ENCODE measurements at regions not wholly inside any gene's neighbourhood (a gene's known extent, or its start where the extent isn't known, plus 50 kb on each side); places are given as distances from the start of the nearest gene placed in this dataset.

DNA sequence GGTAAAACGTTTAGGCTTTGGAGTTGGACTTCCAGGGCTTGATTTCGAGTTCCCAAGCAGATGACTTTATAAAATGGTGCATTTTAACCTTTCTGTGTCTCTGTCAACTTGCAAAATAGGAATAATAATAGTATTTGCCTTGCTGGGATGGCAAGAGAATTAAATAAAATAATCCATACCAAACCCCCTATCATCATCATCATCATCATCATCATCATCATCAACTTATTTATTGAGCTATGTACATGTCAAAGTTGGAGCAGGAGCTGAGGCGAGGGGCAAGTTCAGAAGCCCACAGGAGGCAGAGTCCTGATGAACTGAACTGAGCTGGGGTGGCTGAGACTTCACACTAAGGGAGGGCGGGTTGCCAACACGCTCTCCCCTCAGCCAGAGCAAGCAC, 51.7 kb upstream of the KCNMA1 start:
- TF ChIP-seq EP300 (IDR thresholded peaks at IDR 0.05) = no peak
- no peak for TF ChIP-seq POLR2A (IDR thresholded peaks at IDR 0.05)
- TF ChIP-seq, protein P1, sequence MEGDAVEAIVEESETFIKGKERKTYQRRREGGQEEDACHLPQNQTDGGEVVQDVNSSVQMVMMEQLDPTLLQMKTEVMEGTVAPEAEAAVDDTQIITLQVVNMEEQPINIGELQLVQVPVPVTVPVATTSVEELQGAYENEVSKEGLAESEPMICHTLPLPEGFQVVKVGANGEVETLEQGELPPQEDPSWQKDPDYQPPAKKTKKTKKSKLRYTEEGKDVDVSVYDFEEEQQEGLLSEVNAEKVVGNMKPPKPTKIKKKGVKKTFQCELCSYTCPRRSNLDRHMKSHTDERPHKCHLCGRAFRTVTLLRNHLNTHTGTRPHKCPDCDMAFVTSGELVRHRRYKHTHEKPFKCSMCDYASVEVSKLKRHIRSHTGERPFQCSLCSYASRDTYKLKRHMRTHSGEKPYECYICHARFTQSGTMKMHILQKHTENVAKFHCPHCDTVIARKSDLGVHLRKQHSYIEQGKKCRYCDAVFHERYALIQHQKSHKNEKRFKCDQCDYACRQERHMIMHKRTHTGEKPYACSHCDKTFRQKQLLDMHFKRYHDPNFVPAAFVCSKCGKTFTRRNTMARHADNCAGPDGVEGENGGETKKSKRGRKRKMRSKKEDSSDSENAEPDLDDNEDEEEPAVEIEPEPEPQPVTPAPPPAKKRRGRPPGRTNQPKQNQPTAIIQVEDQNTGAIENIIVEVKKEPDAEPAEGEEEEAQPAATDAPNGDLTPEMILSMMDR (IDR thresholded peaks at IDR 0.05) = no peak
- no peaks in the 10 kb centered on the region for H3K4me1 ChIP-seq
- whole genome bisulfite sequencing, 2 donors = 71 to 75% methylated on average over 5 of the region's 5 CpGs
- no peaks in the 10 kb centered on the region for H3K27me3 ChIP-seq
- H3K27ac ChIP-seq = no peak overlapping the region
- H3K36me3 ChIP-seq = no peaks in the 10 kb centered on the region
- DNase-seq (ENCODE audit: low spot score in 2 of 2) = no peak
- H3K9me3 ChIP-seq = no peaks in the 10 kb centered on the region
- H3K4me3 ChIP-seq = no peak overlapping the region

DNA sequence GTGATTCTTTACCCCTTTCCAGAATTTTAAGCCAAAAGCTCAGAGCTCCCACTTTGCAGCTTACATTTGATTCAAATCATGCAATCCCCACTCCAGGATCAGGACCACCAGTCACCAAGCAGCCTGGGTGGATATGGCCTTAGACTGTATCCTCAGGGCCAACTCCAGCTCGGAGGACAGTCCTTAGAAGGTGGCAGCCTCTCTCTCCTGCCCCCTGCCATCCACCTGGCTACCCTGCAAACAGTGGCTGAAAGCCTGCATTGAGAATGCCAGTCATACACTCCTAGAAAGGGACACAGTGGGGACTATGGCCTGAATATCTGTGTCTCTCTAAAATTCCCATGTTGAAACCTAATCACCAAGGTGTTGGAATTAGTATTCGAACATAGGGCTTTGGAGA, 50.0 kb upstream of the KCNMA1 start:
- Histone ChIP-seq H3K36me3 (no peaks in the 10 kb centered on the region), H3K4me3 (no peak overlapping the region), H3K4me1 (no peaks in the 10 kb centered on the region), H3K9me3 (no peaks in the 10 kb centered on the region), H3K27ac (no peak overlapping the region), H3K27me3 (no peaks in the 10 kb centered on the region)
- no peak for DNase-seq (ENCODE audit: low spot score in 2 of 2)
- 83 to 86% methylated on average over 2 of the region's 2 CpGs for WGBS, 2 donors
- TF ChIP-seq, protein P1 (IDR thresholded peaks at IDR 0.05) = no peak
- no peak for TF ChIP-seq EP300 (IDR thresholded peaks at IDR 0.05)
- TF ChIP-seq POLR2A (IDR thresholded peaks at IDR 0.05) = no peak

Measured in tibial nerve (tissue), 4 donors.